Naive thymus-derived CD8-positive, alpha-beta T cell (primary cell): ENCODE measurements at regions not wholly inside any gene's neighbourhood (a gene's known extent, or its start where the extent isn't known, plus 50 kb on each side); places are given as distances from the start of the nearest gene placed in this dataset.
"Not testable (repeated sequence)": the region's sequence is repeated elsewhere in the genome, so short reads cannot be mapped to it uniquely, and the experiment has no call there.

Source experiments
- ATAC-seq, 2 donors: fragments of 150-1000 bp; cut with Tn5 transposase in 1 of 2; sonication (Bioruptor Pico), chemical (Tn5 transposase) in 1 of 2; 1 replicate in 1 of 2; 2 replicates in 1 of 2; pipeline ENCODE4 v1.10.0; 2021; ENCODE audit warnings: mild to moderate bottlenecking in 2 of 2, moderate library complexity in 2 of 2
- POLR2A ChIA-PET: fragments of 350-600 bp; sonication (Branson Sonifier 250); formaldehyde crosslinking; loops from one replicate; lab custom pipeline; 2021; ENCODE audit warnings: antibody characterized with exemption; lab: Charles Lee
- DNase-seq, 10 donors: peaks; one replicate each; pipeline versions ENCODE4 v3.0.0 to v3.0.0-alpha.2; 2020 to 2022
- H3K27ac Mint-ChIP-seq, 10 donors: one replicate each; pipeline ENCODE4 v1.8.0; 2020 to 2022; ENCODE audit warnings: mild to moderate bottlenecking in 10 of 10, mixed read lengths in 10 of 10, moderate library complexity in 4 of 10, inconsistent platforms in 1 of 10
- H3K27me3 Mint-ChIP-seq, 5 donors: one replicate each; pipeline ENCODE4 v1.8.0; 2021 to 2022; ENCODE audit warnings: mixed read lengths in 5 of 5
- H3K36me3 Mint-ChIP-seq, 3 donors: one replicate each; pipeline ENCODE4 v1.8.0; 2020 to 2022; ENCODE audit warnings: mixed read lengths in 3 of 3, mild to moderate bottlenecking in 2 of 3, inconsistent platforms in 1 of 3
- H3K4me1 Mint-ChIP-seq, 4 donors: one replicate each; pipeline ENCODE4 v1.8.0; 2021 to 2022; ENCODE audit warnings: mixed read lengths in 4 of 4
- H3K4me3 Mint-ChIP-seq, 10 donors: one replicate each; pipeline ENCODE4 v1.8.0; 2020 to 2022; ENCODE audit warnings: mild to moderate bottlenecking in 10 of 10, mixed read lengths in 10 of 10, moderate library complexity in 6 of 10, inconsistent platforms in 1 of 10
- H3K9me3 Mint-ChIP-seq, 9 donors: one replicate each; pipeline ENCODE4 v1.8.0; 2020 to 2022; ENCODE audit warnings: mixed read lengths in 9 of 9, mild to moderate bottlenecking in 3 of 9, inconsistent platforms in 1 of 9, moderate library complexity in 1 of 9

DNA sequence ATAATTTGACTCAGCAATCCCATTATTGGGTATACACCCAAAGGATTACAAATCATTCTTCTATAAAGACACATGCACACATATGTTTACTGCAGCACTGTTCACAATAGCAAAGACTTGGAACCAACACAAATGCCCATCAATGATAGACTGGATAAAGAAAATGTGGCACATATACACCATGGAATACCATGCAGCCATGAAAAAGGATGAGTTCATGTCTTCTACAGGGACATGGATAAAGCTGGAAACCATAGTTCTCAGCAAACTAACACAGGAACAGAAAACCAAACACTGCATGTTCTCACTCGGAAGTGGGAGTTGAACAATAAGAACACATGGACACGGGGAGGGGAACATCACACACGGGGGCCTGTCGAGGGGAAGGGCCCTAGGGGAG is 66.3 kb upstream of the SLC35F3 start:
- H3K9me3 Mint-ChIP-seq: peaks cover 4 to 17% (median 7%) of the 10 kb centered on the region in 9 donors
- H3K4me1 Mint-ChIP-seq, H3K27ac Mint-ChIP-seq, H3K27me3 Mint-ChIP-seq, ATAC-seq, DNase-seq, POLR2A ChIA-PET, H3K4me3 Mint-ChIP-seq: not testable (repeated sequence)
- peaks cover 0 to 13% (median 0%) of the 10 kb centered on the region in 3 donors for H3K36me3 Mint-ChIP-seq

GRCh38 chr1:233843525-233844204 is 60.8 kb upstream of the SLC35F3 start:
- Mint-ChIP-seq H3K4me1 (no peaks in the 10 kb centered on the region), H3K9me3 (peaks cover 3 to 28% (median 9%) of the 10 kb centered on the region in 9 donors), H3K36me3 (peaks cover 0 to 10% (median 0%) of the 10 kb centered on the region in 3 donors), H3K27ac (no peak overlapping the region), H3K4me3 (no peak overlapping the region), H3K27me3 (peaks cover 1 to 12% (median 2%) of the 10 kb centered on the region in 5 donors)
- ATAC-seq (no peak), DNase-seq (no peak)
- POLR2A ChIA-PET: no interaction called here

- Mint-ChIP-seq H3K27ac (no peak overlapping the region), H3K4me1 (no peaks in the 10 kb centered on the region), H3K36me3 (peaks cover 0 to 10% (median 0%) of the 10 kb centered on the region in 3 donors), H3K4me3 (no peak overlapping the region), H3K27me3 (peaks cover 1 to 12% (median 2%) of the 10 kb centered on the region in 5 donors), H3K9me3 (peaks cover 3 to 32% (median 12%) of the 10 kb centered on the region in 9 donors)
- ATAC-seq: no peak
- POLR2A ChIA-PET: no interaction called here
- no peak for DNase-seq
Measured at GRCh38 chr1:233844275-233844674, 60.2 kb upstream of the SLC35F3 start.

GRCh38 chr1:233844692-233845091 is 59.8 kb upstream of the SLC35F3 start:
- no peak overlapping the region for H3K27ac Mint-ChIP-seq
- peaks cover 1 to 12% (median 2%) of the 10 kb centered on the region in 5 donors for H3K27me3 Mint-ChIP-seq
- ATAC-seq (no peak), DNase-seq (no peak)
- peaks cover 3 to 29% (median 13%) of the 10 kb centered on the region in 9 donors for H3K9me3 Mint-ChIP-seq
- POLR2A ChIA-PET: no interaction called here
- no peaks in the 10 kb centered on the region for H3K4me1 Mint-ChIP-seq
- peaks cover 0 to 6% (median 0%) of the 10 kb centered on the region in 3 donors for H3K36me3 Mint-ChIP-seq
- H3K4me3 Mint-ChIP-seq: no peak overlapping the region
